HG02885 (cell line): ENCODE measurements at regions not wholly inside any gene's neighbourhood (a gene's known extent, or its start where the extent isn't known, plus 50 kb on each side); places are given as distances from the start of the nearest gene placed in this dataset.
"Not testable (repeated sequence)": the region's sequence is repeated elsewhere in the genome, so short reads cannot be mapped to it uniquely, and the experiment has no call there.

ENCODE experiments used
- ATAC-seq: cut with Tn5 transposase; IDR thresholded peaks from one replicate; pipeline ENCODE4 v1.9.1; 2021; ENCODE audit warnings: mild to moderate bottlenecking; ENCODE audit not compliant: unreplicated experiment, poor library complexity

- no peak for ATAC-seq
Measured at GRCh38 chr5:9820691-9821449, 190.7 kb upstream of the TAS2R1 start.

GRCh38 chr5:9818340-9818845 is 188.2 kb upstream of the TAS2R1 start:
- ATAC-seq = no peak

GRCh38 chr5:9817819-9818218 is 187.7 kb upstream of the TAS2R1 start:
- no peak for ATAC-seq

DNA sequence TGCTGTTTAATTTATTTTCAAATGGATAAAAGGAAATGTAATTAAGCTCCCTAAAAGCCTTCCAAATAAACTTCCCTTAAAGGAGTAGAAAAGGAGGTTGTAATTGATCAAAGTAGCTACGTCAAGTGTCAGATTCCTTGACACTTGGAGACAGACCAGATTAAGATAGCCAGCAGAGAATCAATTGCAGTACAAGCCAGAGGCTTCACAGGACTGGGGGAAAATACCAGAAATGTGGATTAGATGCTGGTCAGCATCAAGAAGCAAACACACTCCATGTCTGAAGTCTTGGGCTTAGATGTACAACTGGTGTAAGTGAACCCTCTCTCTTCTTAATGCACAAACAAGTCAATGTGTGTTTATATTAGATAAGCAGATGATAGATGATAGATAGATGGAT is 184.9 kb upstream of the TAS2R1 start:
- no peak for ATAC-seq

DNA sequence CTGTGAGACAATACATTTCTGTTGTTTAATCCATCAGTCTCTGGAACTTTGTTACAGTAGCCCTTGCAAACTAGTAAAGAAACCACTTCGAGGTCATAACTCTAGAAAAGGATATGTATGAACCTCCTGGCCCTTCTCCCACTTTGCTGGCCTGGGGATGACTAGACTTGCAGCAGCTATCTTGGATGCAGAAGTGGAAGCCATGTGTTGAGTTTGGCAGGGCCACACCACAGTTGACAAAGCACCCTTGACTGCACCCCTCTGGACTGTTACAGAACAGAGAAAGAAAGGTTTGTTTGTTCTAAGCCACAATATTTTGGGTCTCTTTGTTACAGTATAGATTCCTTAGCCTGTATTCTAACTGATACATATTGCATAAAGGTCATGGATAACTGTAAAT is 183.2 kb upstream of the TAS2R1 start:
- no peak for ATAC-seq

DNA sequence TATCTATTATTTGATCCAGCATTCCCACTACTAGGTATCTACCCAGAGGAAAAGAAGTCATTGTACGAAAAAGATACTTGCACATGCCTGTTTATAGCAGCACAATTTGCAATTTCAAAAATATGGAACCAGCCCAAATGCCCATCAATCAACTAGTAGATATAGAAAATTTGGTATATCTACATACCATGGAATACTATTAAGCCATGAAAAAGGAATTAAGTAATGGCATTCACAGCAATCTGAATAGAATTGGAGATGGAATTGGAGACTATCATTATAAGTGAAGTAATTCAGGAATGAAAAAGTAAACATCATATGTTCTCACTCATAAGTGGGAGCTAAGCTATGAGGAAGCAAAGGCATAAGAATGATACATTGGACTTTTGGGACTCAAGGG is 177.2 kb upstream of the TAS2R1 start:
- ATAC-seq = not testable (repeated sequence)

DNA sequence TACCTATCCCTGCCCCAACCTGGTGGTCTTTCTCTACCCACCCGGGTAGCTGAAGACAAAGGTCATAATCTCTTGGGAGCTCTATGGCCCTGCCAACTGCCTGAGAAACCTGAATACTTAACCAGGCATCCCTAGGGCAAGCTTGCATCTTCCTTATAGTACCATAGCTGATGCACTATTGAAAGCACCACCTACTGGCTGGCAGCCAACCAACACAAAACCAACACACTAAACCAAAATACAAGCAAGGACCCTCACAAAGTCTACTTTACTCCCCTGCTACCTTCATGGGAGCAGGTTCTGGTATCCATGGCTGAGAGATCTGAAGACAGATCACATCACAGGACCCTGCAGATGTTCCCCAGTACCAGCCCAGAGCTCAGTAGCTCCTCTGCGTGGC is 171.8 kb upstream of the TAS2R1 start:
- ATAC-seq = no peak

DNA sequence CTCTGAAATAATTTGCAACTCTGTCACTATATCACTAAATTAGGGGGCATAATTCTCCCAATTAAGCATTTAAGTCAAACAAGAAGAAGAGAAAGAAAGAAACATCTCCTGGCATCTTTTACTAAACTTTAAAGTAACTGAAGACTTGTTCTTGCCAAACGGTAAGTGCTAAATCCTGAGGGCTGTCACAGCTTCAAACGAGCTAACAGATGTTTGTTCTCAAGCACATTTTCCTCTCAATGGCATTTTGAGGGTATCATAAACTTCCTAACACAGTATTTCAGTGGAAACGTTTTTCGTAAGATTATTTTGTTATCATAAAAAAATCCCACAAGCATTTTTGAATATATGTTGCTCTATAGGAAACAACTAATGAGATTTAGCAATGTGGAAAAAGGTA is 169.5 kb upstream of the TAS2R1 start:
- ATAC-seq = no peak

GRCh38 chr5:9790276-9790675 is 160.1 kb upstream of the TAS2R1 start:
- no peak for ATAC-seq

DNA sequence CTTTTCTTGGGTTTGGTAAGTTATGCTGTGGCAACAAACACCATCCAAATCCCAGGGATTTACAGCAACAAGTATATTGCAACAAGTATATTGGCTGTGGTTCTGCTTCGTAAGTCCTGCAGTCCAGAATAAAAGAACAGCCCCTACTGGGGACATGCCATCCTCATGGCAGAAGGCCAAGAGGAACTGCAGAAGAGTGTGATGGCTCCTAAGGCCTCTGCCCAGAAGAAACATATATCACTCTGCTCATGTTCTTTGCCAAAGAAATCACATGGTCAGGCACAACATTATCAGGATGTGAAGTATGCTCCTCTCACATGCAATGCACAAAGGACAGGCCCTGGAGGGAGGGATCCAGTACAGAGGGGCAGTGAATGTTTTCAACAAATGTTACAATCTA is 159.6 kb upstream of the TAS2R1 start:
- ATAC-seq = no peak

GRCh38 chr5:9787861-9788600 is 157.9 kb upstream of the TAS2R1 start:
- ATAC-seq = no peak

DNA sequence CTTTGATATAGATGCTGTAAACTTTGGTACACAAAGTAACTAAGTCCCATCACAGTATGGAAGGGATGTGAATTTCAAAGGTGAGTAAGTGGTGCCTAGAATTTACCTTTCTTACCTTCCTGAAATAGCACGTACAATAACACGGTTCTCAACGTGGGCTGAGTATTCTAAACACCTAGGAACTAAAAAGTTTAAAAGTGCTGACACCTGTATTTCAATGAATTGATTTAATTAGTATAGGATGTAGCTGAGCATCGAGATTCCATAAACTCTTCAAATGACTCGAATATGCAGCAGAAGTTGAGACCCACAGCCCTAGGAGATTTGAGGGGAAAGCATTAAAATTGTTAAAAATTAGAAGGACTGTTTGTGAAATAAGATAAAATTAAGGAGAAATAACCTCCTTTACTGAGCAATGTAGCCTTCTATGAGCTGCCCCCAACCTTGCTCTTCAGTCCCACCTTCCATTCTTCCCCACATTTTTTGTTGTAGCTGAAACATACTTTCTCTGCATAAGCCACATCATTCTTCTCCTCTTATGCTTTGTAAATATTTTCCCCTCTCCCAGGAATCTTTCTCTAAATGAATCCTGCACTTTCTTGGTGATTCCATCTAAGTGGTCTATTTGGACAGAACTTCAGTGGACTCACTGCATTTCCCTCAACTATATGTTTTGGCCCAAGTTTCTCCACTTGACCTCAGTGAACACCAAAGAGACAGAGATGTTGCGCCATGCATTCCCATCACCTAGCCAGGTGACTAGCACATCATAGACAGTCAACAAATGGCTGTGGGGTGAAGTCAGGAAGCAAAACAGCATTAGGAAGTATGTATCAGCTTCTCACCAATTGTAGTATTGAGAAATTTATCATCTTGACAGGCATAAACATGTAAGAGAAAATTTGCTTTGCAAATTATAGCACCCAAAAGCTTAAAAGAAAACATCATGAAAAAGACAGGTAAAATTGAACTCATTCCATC is 156.5 kb upstream of the TAS2R1 start:
- ATAC-seq = no peak

DNA sequence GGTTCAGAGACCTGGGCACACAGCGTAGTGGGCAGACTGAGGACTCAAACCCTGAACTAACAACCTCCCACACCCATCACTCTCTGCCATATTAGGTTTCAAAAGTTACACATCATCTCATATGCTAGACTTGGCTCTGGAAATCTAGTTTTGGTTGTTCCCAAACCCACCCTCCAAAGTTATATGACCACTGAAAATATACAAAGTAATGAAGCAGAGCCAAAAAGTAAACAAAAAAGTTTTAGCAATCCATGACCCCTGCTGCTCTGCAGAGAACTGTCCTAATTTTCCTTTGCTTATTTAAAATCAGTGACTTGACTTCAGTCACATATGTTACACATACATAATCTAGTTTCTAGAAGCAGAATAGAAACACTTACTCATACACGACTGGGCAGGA is 155.6 kb upstream of the TAS2R1 start:
- no peak for ATAC-seq

DNA sequence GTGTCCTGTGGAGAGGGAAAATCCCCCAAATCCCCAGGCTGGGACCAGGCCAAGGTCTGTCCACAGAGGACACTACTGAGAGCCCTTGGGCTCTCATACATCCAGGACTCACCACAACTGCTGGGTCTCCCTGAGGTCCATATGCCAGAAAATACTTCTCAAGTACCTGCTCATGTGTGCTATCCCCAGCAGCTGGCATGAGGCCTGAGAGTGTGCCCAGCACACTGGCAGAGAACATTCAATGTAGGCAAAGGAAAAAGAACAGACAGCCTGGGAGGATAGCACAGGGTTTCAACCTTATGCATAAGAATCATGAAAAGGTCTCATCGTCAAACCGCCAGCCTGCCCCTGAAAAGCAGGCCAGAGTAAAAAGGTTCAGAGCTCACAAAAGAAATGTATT is 154.1 kb upstream of the TAS2R1 start:
- no peak for ATAC-seq

DNA sequence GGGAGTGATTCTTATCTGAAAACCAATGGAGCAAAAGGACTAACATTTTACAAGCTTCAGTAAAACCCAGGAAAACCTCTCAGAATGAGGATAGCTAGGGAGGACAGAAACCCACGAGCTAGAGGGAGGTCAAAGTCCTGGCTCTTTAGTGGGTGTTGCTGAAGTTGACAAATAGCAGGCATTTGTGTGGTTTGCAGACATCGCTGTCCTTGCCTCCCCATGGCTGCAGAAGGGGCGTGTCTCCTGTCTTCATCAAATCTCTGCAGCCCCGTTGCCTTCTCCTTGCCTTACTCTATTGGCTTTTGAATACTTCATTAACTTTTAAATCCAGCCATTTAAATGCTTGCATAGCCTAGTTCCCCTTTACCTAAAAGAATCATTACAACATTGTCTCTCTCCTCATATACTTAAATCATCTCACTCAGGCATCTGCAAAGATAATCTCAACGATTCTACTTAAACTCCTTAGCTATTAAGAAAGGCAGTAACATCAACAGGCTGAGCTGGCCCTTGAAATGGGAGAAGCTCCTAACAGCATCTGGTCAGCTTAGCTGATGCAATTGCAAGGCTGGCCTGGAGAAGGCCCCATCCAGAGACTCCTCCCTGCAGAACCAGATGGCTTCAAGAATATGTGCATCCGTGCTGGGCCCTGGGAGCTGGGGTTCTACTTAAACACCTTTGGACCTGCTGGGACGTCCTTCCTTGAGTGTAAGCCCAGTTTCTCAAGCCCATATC is 152.8 kb upstream of the TAS2R1 start:
- no peak for ATAC-seq

- no peak for ATAC-seq
Measured at GRCh38 chr5:9781890-9782289, 151.7 kb upstream of the TAS2R1 start.

DNA sequence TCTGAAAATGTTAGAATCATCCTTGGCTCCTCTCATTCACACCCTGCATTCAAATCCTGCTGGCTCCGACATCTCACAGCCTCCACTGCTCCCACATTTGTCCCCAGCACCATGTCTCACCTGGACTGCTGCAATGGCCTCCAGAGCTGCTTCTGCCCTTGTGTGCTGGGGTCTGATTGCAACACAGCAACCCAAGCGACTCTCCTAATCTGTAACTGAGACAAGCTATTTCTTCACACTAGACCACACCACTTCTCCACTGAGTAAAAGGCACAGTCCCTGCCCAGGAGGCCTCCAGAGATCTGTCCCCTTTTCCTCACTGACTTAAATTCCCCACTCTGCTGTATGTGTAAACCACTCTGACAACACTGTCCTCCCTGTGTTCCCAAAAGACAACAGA is 151.1 kb upstream of the TAS2R1 start:
- ATAC-seq = no peak

GRCh38 chr5:9780501-9780900 is 150.3 kb upstream of the TAS2R1 start:
- no peak for ATAC-seq

DNA sequence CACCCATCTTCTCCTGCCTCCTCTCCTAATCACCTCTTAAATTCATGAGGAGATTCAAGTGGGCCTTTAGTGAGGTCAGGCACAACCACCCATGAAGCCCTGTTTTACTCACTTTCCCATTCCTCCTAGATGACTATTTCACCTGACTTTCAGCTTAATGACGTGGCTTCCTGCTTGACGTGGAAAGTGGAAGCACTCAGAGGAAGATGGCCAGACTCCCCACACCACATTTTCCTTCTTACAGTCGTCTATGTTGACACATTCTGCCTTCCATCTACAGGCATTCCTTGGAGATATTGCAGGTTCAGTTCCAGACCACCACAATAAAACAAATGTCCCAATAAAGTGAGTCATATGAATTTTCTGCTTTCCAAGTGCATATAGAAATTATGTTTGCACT is 146.4 kb upstream of the TAS2R1 start:
- ATAC-seq = no peak

GRCh38 chr5:9775339-9775738 is 145.2 kb upstream of the TAS2R1 start:
- no peak for ATAC-seq
